Activated naive CD4-positive, alpha-beta T cell treated with anti-CD3 and anti-CD28 coated beads, Interleukin-2, amount 50 U/mL, for 24 hours (primary cell): ENCODE measurements at regions not wholly inside any gene's neighbourhood (a gene's known extent, or its start where the extent isn't known, plus 50 kb on each side); places are given as distances from the start of the nearest gene placed in this dataset.

Experiments used
- H3K27ac Mint-ChIP-seq: one replicate; pipeline ENCODE4 v1.8.0; 2021; ENCODE audit warnings: mild to moderate bottlenecking, mixed read lengths
- H3K27me3 Mint-ChIP-seq: one replicate; pipeline ENCODE4 v1.8.0; 2021; ENCODE audit warnings: mixed read lengths
- H3K36me3 Mint-ChIP-seq: one replicate; pipeline ENCODE4 v1.8.0; 2021; ENCODE audit warnings: mixed read lengths
- H3K4me1 Mint-ChIP-seq: one replicate; pipeline ENCODE4 v1.8.0; 2021; ENCODE audit warnings: mixed read lengths
- H3K4me3 Mint-ChIP-seq: one replicate; pipeline ENCODE4 v1.8.0; 2021; ENCODE audit warnings: mild to moderate bottlenecking, mixed read lengths
- H3K9me3 Mint-ChIP-seq: one replicate; pipeline ENCODE4 v1.8.0; 2021; ENCODE audit warnings: mixed read lengths

GRCh38 chr22:48098921-48099245 is 1336.4 kb downstream of the TBC1D22A start:
- Mint-ChIP-seq H3K4me3 (peak overlapping the region; percentile 61), H3K27ac (no peak overlapping the region), H3K9me3 (no peaks in the 10 kb centered on the region), H3K27me3 (peaks cover under 1% of the 10 kb centered on the region), H3K4me1 (peaks cover 25% of the 10 kb centered on the region), H3K36me3 (peaks cover 2% of the 10 kb centered on the region)

GRCh38 chr22:48098243-48098920 is 1335.9 kb downstream of the TBC1D22A start:
- H3K9me3 Mint-ChIP-seq, result no peaks in the 10 kb centered on the region
- peak overlapping the region; percentile 61 for H3K4me3 Mint-ChIP-seq
- peaks cover 2% of the 10 kb centered on the region for H3K36me3 Mint-ChIP-seq
- H3K4me1 Mint-ChIP-seq, result peaks cover 25% of the 10 kb centered on the region
- H3K27me3 Mint-ChIP-seq, result no peaks in the 10 kb centered on the region
- H3K27ac Mint-ChIP-seq, result no peak overlapping the region

GRCh38 chr22:48097723-48098122 is 1335.3 kb downstream of the TBC1D22A start:
- no peak overlapping the region for H3K27ac Mint-ChIP-seq
- H3K27me3 Mint-ChIP-seq, result no peaks in the 10 kb centered on the region
- H3K36me3 Mint-ChIP-seq, result peaks cover 2% of the 10 kb centered on the region
- no peaks in the 10 kb centered on the region for H3K9me3 Mint-ChIP-seq
- H3K4me1 Mint-ChIP-seq, result peaks cover 25% of the 10 kb centered on the region
- peak overlapping the region; percentile 61 for H3K4me3 Mint-ChIP-seq

- Mint-ChIP-seq H3K36me3 (peaks cover 2% of the 10 kb centered on the region), H3K9me3 (no peaks in the 10 kb centered on the region), H3K27ac (no peak overlapping the region), H3K4me3 (no peak overlapping the region), H3K4me1 (peaks cover 25% of the 10 kb centered on the region), H3K27me3 (no peaks in the 10 kb centered on the region)
These were observed 1334.6 kb downstream of the TBC1D22A start for GRCh38 chr22:48096851-48097665.

GRCh38 chr22:48096411-48096810 is 1334.0 kb downstream of the TBC1D22A start:
- Mint-ChIP-seq H3K27me3 (peaks cover 2% of the 10 kb centered on the region), H3K27ac (no peak overlapping the region), H3K36me3 (peaks cover 2% of the 10 kb centered on the region), H3K9me3 (no peaks in the 10 kb centered on the region), H3K4me1 (peaks cover 25% of the 10 kb centered on the region), H3K4me3 (no peak overlapping the region)

- Mint-ChIP-seq H3K27me3 (peaks cover 2% of the 10 kb centered on the region), H3K9me3 (no peaks in the 10 kb centered on the region), H3K4me1 (peaks cover 16% of the 10 kb centered on the region), H3K36me3 (peaks cover 2% of the 10 kb centered on the region), H3K4me3 (no peak overlapping the region), H3K27ac (no peak overlapping the region)
These were observed 1331.5 kb downstream of the TBC1D22A start for GRCh38 chr22:48093981-48094380.

GRCh38 chr22:48092866-48093265 is 1330.4 kb downstream of the TBC1D22A start:
- Mint-ChIP-seq H3K27ac (no peak overlapping the region), H3K27me3 (peaks cover 2% of the 10 kb centered on the region), H3K36me3 (peaks cover 2% of the 10 kb centered on the region), H3K4me1 (peaks cover 5% of the 10 kb centered on the region), H3K9me3 (no peaks in the 10 kb centered on the region), H3K4me3 (no peak overlapping the region)

- Mint-ChIP-seq H3K27ac (no peak overlapping the region), H3K9me3 (no peaks in the 10 kb centered on the region), H3K4me1 (no peaks in the 10 kb centered on the region), H3K27me3 (peaks cover 2% of the 10 kb centered on the region), H3K4me3 (no peak overlapping the region), H3K36me3 (peaks cover 2% of the 10 kb centered on the region)
These were observed 1329.3 kb downstream of the TBC1D22A start for GRCh38 chr22:48091656-48092223.

- H3K27ac Mint-ChIP-seq, result no peak overlapping the region
- no peaks in the 10 kb centered on the region for H3K9me3 Mint-ChIP-seq
- H3K4me1 Mint-ChIP-seq, result no peaks in the 10 kb centered on the region
- H3K36me3 Mint-ChIP-seq, result peaks cover 2% of the 10 kb centered on the region
- H3K27me3 Mint-ChIP-seq, result peaks cover 2% of the 10 kb centered on the region
- H3K4me3 Mint-ChIP-seq, result no peak overlapping the region
These were observed 1328.7 kb downstream of the TBC1D22A start for GRCh38 chr22:48091060-48091650.

- no peaks in the 10 kb centered on the region for H3K9me3 Mint-ChIP-seq
- no peak overlapping the region for H3K4me3 Mint-ChIP-seq
- H3K36me3 Mint-ChIP-seq, result peaks cover 1% of the 10 kb centered on the region
- peaks cover 2% of the 10 kb centered on the region for H3K27me3 Mint-ChIP-seq
- H3K27ac Mint-ChIP-seq, result no peak overlapping the region
- no peaks in the 10 kb centered on the region for H3K4me1 Mint-ChIP-seq
These were observed 1327.9 kb downstream of the TBC1D22A start for GRCh38 chr22:48090332-48090672.

GRCh38 chr22:48089601-48090331 is 1327.3 kb downstream of the TBC1D22A start:
- no peaks in the 10 kb centered on the region for H3K36me3 Mint-ChIP-seq
- H3K9me3 Mint-ChIP-seq, result no peaks in the 10 kb centered on the region
- H3K27me3 Mint-ChIP-seq, result peaks cover 2% of the 10 kb centered on the region
- H3K4me1 Mint-ChIP-seq, result no peaks in the 10 kb centered on the region
- H3K4me3 Mint-ChIP-seq, result no peak overlapping the region
- peak overlapping the region; percentile 76 for H3K27ac Mint-ChIP-seq

GRCh38 chr22:48088926-48089536 is 1326.6 kb downstream of the TBC1D22A start:
- Mint-ChIP-seq H3K4me1 (no peaks in the 10 kb centered on the region), H3K4me3 (no peak overlapping the region), H3K9me3 (no peaks in the 10 kb centered on the region), H3K27ac (no peak overlapping the region), H3K36me3 (no peaks in the 10 kb centered on the region), H3K27me3 (peaks cover 2% of the 10 kb centered on the region)

GRCh38 chr22:48088251-48088650 is 1325.8 kb downstream of the TBC1D22A start:
- H3K9me3 Mint-ChIP-seq, result no peaks in the 10 kb centered on the region
- H3K36me3 Mint-ChIP-seq, result no peaks in the 10 kb centered on the region

GRCh38 chr22:48085901-48086645 is 1323.6 kb downstream of the TBC1D22A start:
- Mint-ChIP-seq H3K27me3 (peaks cover 4% of the 10 kb centered on the region), H3K4me3 (no peak overlapping the region), H3K36me3 (no peaks in the 10 kb centered on the region), H3K4me1 (no peaks in the 10 kb centered on the region), H3K27ac (no peak overlapping the region), H3K9me3 (no peaks in the 10 kb centered on the region)

More at GRCh38 chr22:48088251-48088650, 1325.8 kb downstream of the TBC1D22A start:
- peaks cover 2% of the 10 kb centered on the region for H3K27me3 Mint-ChIP-seq
- H3K4me3 Mint-ChIP-seq, result no peak overlapping the region
- H3K4me1 Mint-ChIP-seq, result no peaks in the 10 kb centered on the region
- no peak overlapping the region for H3K27ac Mint-ChIP-seq

- Mint-ChIP-seq H3K36me3 (no peaks in the 10 kb centered on the region), H3K4me3 (no peak overlapping the region), H3K27me3 (peaks cover 6% of the 10 kb centered on the region), H3K27ac (no peak overlapping the region), H3K4me1 (no peaks in the 10 kb centered on the region), H3K9me3 (no peaks in the 10 kb centered on the region)
These were observed 1322.2 kb downstream of the TBC1D22A start for GRCh38 chr22:48084729-48085050.
